Caco-2 (cell line): ENCODE measurements at regions not wholly inside any gene's neighbourhood (a gene's known extent, or its start where the extent isn't known, plus 50 kb on each side); places are given as distances from the start of the nearest gene placed in this dataset.

Experiments used
- BruUV-seq: library from RNA; stranded (reverse); fragments of 400-500 nt; replicated peaks from 2 replicates; lab custom pipeline; 2021; lab: Mats Ljungman, UMichigan
- CTCF ChIA-PET: fragments of 300-600 bp; sonication (Branson Sonifier 250); formaldehyde crosslinking; loops from one replicate; lab custom pipeline; 2022; ENCODE audit warnings: antibody characterized with exemption; lab: Charles Lee
- POLR2A ChIA-PET: fragments of 300-600 bp; sonication (Branson Sonifier 250); formaldehyde crosslinking; loops from one replicate; lab custom pipeline; 2022; ENCODE audit warnings: antibody characterized with exemption; lab: Charles Lee
- DNase-seq, 2 experiments: peaks; one replicate each; pipeline versions ENCODE4 v3.0.0 to v3.0.0-alpha.2; 2020 to 2022
- H3K27me3 ChIP-seq: replicated peaks from 2 replicates; pipeline ENCODE4 v1.6.0; 2011; ENCODE audit warnings: low read length; ENCODE audit not compliant: control insufficient read depth, insufficient read depth
- H3K36me3 ChIP-seq: 2 replicates; pipeline ENCODE4 v1.5.1; 2011; ENCODE audit warnings: low read length; ENCODE audit not compliant: control insufficient read depth, insufficient read depth
- H3K4me1 ChIP-seq: fragments of 250-450 bp; sonication (Bioruptor Pico); 2 replicates; pipeline ENCODE4 v1.5.1; 2020; ENCODE audit warnings: mild to moderate bottlenecking
- H3K4me3 ChIP-seq: 2 replicates; pipeline ENCODE4 v1.5.1; 2011; ENCODE audit warnings: low read depth, mild to moderate bottlenecking, control low read depth, low read length
- H3K9me3 ChIP-seq: fragments of 250-450 bp; sonication (Bioruptor Pico); 2 replicates; pipeline ENCODE4 v1.5.1; 2020; ENCODE audit warnings: mild to moderate bottlenecking, moderate library complexity
- H3K27ac Mint-ChIP-seq: one replicate; pipeline ENCODE4 v1.8.0; 2022; ENCODE audit warnings: mixed read lengths; ENCODE audit not compliant: unreplicated experiment
- H3K27me3 Mint-ChIP-seq: one replicate; pipeline ENCODE4 v1.8.0; 2022; ENCODE audit warnings: mixed read lengths; ENCODE audit not compliant: insufficient read depth, unreplicated experiment
- H3K36me3 Mint-ChIP-seq: one replicate; pipeline ENCODE4 v1.8.0; 2022; ENCODE audit warnings: mild to moderate bottlenecking, mixed read lengths; ENCODE audit not compliant: insufficient read depth, unreplicated experiment
- H3K4me1 Mint-ChIP-seq: one replicate; pipeline ENCODE4 v1.8.0; 2022; ENCODE audit warnings: low read depth, mixed read lengths; ENCODE audit not compliant: unreplicated experiment
- H3K4me3 Mint-ChIP-seq: one replicate; pipeline ENCODE4 v1.8.0; 2022; ENCODE audit warnings: mild to moderate bottlenecking, moderate library complexity, mixed read lengths; ENCODE audit not compliant: unreplicated experiment
- H3K9me3 Mint-ChIP-seq: one replicate; pipeline ENCODE4 v1.8.0; 2022; ENCODE audit warnings: mixed read lengths; ENCODE audit not compliant: unreplicated experiment
- CTCF ChIP-seq, 2 experiments: fragments of 200-600 bp in 1 of 2; IDR thresholded peaks; 1 replicate in 1 of 2; 2 replicates in 1 of 2; pipeline versions ENCODE4 v1.5.1 to v1.8.0; 2011 to 2022; ENCODE audit warnings: antibody characterized with exemption in 1 of 2, control low read depth in 1 of 2, inconsistent platforms in 1 of 2, low read depth in 1 of 2, low read length in 1 of 2, mild to moderate bottlenecking in 1 of 2, moderate library complexity in 1 of 2; ENCODE audit not compliant: insufficient read depth in 1 of 2, severe bottlenecking in 1 of 2, unreplicated experiment in 1 of 2
- intact Hi-C: fragments of 100-400 bp; cut with micrococcal nuclease; formaldehyde crosslinking; loops from one replicate; pipeline ENCODE4 v1.10.0; 2022; ENCODE audit not compliant: unreplicated experiment

- H3K27me3 Mint-ChIP-seq = peaks cover 5% of the 10 kb centered on the region
- H3K4me1 Mint-ChIP-seq = no peaks in the 10 kb centered on the region
- Histone ChIP-seq H3K36me3 (no peaks in the 10 kb centered on the region), H3K4me3 (no peak overlapping the region), H3K27me3 (no peaks in the 10 kb centered on the region), H3K4me1 (no peaks in the 10 kb centered on the region), H3K9me3 (no peaks in the 10 kb centered on the region)
- H3K27ac Mint-ChIP-seq = no peak overlapping the region
- H3K4me3 Mint-ChIP-seq = no peak overlapping the region
- H3K36me3 Mint-ChIP-seq = no peaks in the 10 kb centered on the region
- no peak for TF ChIP-seq CTCF (IDR thresholded peaks at IDR 0.05; ENCODE audit: insufficient read depth in 1 of 2, low read depth in 1 of 2, low read length in 1 of 2, severe bottlenecking in 1 of 2, unreplicated experiment in 1 of 2)
- no TSS peak for BruUV-seq
- CTCF ChIA-PET = no interaction called here
- DNase-seq = no peak
- intact Hi-C loops = no loop called here
- H3K9me3 Mint-ChIP-seq = no peaks in the 10 kb centered on the region
- POLR2A ChIA-PET = interaction anchor here (0.6 kb wide), 1 partner anchor 26 kb away, joined by 20 read pairs; no protein-coding TSS in a partner anchor
These were observed 1192.5 kb upstream of the PRR20A start for GRCh38 chr13:55948175-55948574.

GRCh38 chr13:55963934-55964333 lies 1176.8 kb upstream of the PRR20A start:
- no peaks in the 10 kb centered on the region for H3K4me1 ChIP-seq
- H3K9me3 ChIP-seq = no peaks in the 10 kb centered on the region
- no peak overlapping the region for H3K4me3 ChIP-seq
- H3K27me3 ChIP-seq = no peaks in the 10 kb centered on the region
- H3K36me3 ChIP-seq = no peaks in the 10 kb centered on the region
- intact Hi-C loops = no loop called here
- Mint-ChIP-seq H3K27ac (no peak overlapping the region), H3K36me3 (no peaks in the 10 kb centered on the region), H3K27me3 (no peaks in the 10 kb centered on the region), H3K9me3 (no peaks in the 10 kb centered on the region), H3K4me3 (no peak overlapping the region), H3K4me1 (no peaks in the 10 kb centered on the region)
- ChIA-PET CTCF (no interaction called here), POLR2A (no interaction called here)
- no peak for DNase-seq
- no TSS peak for BruUV-seq
- no peak for TF ChIP-seq CTCF (IDR thresholded peaks at IDR 0.05; ENCODE audit: insufficient read depth in 1 of 2, low read depth in 1 of 2, low read length in 1 of 2, severe bottlenecking in 1 of 2, unreplicated experiment in 1 of 2)

- ChIA-PET POLR2A (no interaction called here), CTCF (no interaction called here)
- Histone ChIP-seq H3K4me1 (no peaks in the 10 kb centered on the region), H3K36me3 (no peaks in the 10 kb centered on the region), H3K4me3 (no peak overlapping the region), H3K9me3 (no peaks in the 10 kb centered on the region), H3K27me3 (no peaks in the 10 kb centered on the region)
- no peak for TF ChIP-seq CTCF (IDR thresholded peaks at IDR 0.05; ENCODE audit: insufficient read depth in 1 of 2, low read depth in 1 of 2, low read length in 1 of 2, severe bottlenecking in 1 of 2, unreplicated experiment in 1 of 2)
- no TSS peak for BruUV-seq
- intact Hi-C loops = no loop called here
- Mint-ChIP-seq H3K4me1 (no peaks in the 10 kb centered on the region), H3K27ac (no peak overlapping the region), H3K27me3 (no peaks in the 10 kb centered on the region), H3K9me3 (no peaks in the 10 kb centered on the region), H3K36me3 (no peaks in the 10 kb centered on the region), H3K4me3 (no peak overlapping the region)
- no peak for DNase-seq
These were observed 1173.7 kb upstream of the PRR20A start for GRCh38 chr13:55967055-55967454.
